SK-N-SH treated with all-trans-retinoic acid at 6 μM for 48 hours (cell line): ENCODE measurements at regions not wholly inside any gene's neighbourhood (a gene's known extent, or its start where the extent isn't known, plus 50 kb on each side); places are given as distances from the start of the nearest gene placed in this dataset.

Source experiments
- CSDC2 ChIP-seq: fragments of 250-450 bp; sonication (Bioruptor Pico); IDR thresholded peaks from 2 replicates; pipeline ENCODE4 v1.5.0; 2020; ENCODE audit warnings: mild to moderate bottlenecking, moderate library complexity
- RARB ChIP-seq: fragments of 250-450 bp; sonication (Bioruptor Pico); IDR thresholded peaks from 2 replicates; pipeline ENCODE4 v1.8.0; 2021; ENCODE audit warnings: mild to moderate bottlenecking, moderate library complexity
- TOX ChIP-seq: fragments of 250-450 bp; sonication (Bioruptor Pico); IDR thresholded peaks from 2 replicates; pipeline ENCODE4 v1.8.0; 2021; ENCODE audit warnings: mild to moderate bottlenecking, moderate library complexity, borderline replicate concordance

GRCh38 chr6:121765060-121765459, 329.6 kb downstream of the GJA1 start:
- TF ChIP-seq RARB (CRISPR knock-in tag) (no peak), CSDC2 (no peak), TOX (CRISPR knock-in tag) (no peak)
